GDM1 (cell line): ENCODE measurements at regions not wholly inside any gene's neighbourhood (a gene's known extent, or its start where the extent isn't known, plus 50 kb on each side); places are given as distances from the start of the nearest gene placed in this dataset.
"Not testable (repeated sequence)": the region's sequence is repeated elsewhere in the genome, so short reads cannot be mapped to it uniquely, and the experiment has no call there.

Experiments used
- DNase-seq: peaks from one replicate; lab custom pipeline; 2025; lab: John Stamatoyannopoulos, UW

- DNase-seq = no peak
These were observed 1291.6 kb upstream of the GYPC start for GRCh38 chr2:125364192-125364983.

- DNase-seq = no peak
These were observed 1291.0 kb upstream of the GYPC start for GRCh38 chr2:125364984-125365265.

DNA sequence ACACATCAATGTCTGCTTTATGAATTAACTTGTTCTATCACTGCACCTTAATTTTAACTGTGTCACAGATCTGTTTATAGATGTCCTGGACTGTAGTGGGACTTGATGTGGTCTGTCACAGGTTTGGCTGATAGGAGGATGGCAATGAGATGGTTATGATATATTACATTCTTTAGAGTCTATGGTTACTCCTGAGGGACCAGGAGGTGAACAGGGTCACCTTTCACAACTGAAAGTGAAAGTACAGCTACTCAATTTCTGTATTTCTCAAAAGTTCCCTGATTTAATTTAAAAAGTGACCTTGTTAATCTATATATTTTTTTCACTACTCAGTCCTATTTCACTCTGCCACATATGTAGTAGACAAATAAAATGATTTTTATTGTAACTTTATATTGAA is 1284.1 kb upstream of the GYPC start:
- DNase-seq = no peak

- no peak for DNase-seq
These were observed 1282.7 kb upstream of the GYPC start for GRCh38 chr2:125373293-125373692.

DNA sequence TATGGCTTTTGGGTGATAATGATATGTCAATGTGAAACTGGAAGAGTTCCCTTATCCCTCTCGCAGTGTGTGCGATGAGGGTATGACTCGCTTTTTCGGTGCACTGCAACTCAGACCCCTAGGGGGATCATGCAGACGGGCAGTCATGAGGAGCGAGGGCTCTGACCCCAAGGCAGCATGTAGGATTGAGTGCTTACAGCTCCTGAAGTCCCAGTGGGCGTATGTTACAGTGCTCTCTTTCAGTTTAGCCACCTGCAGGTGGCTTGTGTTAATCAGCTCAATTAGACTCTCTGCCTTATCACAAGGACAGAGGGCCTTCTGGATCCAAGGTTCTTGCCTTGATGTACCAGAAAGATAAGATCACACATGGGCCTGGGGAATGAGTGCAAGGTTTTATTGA is 1269.9 kb upstream of the GYPC start:
- DNase-seq = no peak

GRCh38 chr2:125397535-125398251 is 1258.3 kb upstream of the GYPC start:
- no peak for DNase-seq

DNA sequence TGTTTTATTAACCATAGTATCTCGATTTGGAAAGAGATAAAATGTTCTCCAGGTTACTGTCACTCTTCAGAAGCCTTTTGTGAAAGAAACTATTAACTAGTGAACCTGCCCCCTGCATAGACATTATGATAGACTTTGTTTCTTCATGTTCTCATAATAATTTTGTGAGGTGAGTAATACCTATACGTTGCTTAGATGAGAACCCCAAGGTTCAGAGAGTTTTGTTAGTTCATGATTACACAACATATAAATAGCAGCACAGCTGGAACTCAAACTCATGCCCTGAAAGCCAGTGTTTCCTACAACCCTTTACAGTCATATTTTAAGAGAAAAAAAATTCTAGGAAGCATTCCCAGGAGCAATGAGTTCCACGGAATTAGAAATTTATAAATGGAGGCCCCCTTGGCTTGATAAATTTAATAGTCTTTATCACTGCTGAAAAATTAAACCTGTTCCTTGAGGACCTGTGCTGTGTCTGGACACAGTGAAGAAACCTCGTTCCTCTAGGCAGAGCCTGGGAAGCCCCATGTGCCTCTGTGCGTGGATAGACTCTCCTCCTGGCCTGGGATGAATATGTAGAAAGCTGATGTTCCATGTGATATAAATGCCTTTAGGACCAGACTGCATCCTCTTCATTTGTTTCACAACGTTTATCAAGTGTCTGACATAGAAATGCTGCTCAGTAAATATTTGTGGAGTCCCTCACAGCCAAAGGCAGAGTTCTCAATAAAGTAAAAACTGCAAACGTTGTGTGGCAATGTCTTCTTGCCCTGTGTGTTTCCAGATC is 1257.0 kb upstream of the GYPC start:
- DNase-seq = no peak

- no peak for DNase-seq
These were observed 1250.1 kb upstream of the GYPC start for GRCh38 chr2:125405816-125406215.

DNA sequence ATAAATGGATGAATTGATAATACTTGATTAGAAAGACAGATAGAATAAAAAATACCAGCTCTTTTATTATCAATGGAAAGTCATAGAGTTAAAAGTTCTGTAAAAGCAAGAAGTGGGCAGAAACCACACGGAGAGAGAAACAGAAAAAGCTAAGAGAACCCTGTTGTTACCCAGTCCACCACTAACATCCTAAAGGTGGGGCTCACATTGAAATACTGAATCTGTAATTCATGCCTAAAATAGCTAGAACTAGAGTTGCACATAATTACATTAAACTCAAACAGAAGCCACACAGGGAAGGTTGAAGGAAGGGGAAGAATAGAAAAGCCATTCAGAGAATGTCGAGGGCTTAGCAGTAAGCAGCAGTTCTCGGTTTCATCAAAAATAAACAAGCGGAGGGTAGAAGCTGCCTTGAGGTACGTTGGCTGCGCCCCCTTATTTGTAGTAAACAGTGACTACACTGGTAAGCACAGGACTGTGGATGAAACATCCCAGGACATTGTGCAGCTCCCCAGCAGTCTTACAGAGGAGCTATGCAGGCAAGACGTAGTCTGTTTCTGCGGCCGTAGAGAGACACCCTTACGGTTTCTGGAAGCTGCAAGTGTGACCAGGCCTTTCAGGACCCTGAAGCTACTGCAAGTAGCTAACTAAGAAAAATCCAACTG is 1247.0 kb upstream of the GYPC start:
- no peak for DNase-seq

DNA sequence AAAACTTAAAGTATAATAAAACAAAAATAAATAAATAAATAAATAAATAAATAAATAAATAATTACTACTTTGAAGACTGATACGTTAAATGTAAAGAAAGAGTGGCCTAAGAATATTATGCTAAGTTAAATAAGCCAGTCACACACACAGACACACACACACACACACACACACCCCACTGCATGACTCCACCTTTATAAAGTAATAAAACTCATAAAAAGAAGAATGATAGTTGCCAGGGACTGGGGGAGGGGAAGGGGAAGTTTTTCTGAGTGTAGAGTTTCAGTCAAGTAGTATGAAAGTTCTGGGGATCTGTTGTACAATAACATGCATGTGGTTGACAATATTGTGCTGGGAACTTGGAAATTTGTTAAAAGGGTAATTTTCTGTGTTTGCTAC is 1237.5 kb upstream of the GYPC start:
- DNase-seq = no peak

GRCh38 chr2:125422198-125422770 is 1233.7 kb upstream of the GYPC start:
- DNase-seq = not testable (repeated sequence)

DNA sequence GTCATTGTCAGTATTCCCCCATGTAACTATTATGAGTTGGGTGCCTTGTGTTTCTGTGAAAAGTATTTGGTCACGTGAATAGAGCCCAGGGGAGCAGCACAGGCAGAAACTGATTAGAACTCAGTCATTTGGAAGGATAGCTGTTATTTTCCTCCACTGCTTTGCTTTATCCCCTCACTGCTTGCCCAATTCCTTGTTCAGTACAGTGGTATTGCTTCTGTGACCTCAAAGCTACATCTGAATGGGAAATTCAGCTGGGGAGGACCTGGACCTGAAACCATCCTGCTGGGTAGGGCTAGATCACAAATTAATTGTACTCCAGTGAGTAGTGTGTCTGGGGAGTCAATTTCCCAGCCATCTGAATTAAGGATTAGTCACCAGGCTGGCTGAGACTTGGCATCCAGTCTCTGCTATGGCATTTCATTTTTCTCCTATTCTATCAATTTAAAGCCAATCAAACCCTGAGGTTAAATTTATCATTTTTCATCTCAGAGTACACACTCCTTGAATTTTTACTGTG is 1231.6 kb upstream of the GYPC start:
- no peak for DNase-seq

- DNase-seq = no peak
These were observed 1228.1 kb upstream of the GYPC start for GRCh38 chr2:125427721-125428315.

- DNase-seq = no peak
These were observed 1211.9 kb upstream of the GYPC start for GRCh38 chr2:125444106-125444505.

DNA sequence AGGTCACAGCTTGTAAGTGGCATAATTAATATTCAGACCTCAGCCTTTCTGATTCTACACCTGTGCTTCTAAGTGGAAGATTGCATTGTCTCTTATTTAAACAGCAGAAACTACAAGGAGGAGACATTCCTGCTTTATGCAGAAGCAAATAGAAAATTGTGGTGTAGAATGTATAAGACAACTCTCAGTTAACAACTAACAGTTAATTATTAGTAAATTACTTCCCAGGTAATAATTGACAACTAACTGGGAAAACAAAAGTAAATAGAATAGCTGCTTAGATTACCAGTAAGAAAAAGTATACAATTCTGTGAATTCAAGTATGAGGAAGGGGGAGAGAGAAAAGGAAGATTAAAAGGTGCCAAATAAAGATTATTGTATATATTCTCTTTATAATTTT is 1210.5 kb upstream of the GYPC start:
- no peak for DNase-seq

DNA sequence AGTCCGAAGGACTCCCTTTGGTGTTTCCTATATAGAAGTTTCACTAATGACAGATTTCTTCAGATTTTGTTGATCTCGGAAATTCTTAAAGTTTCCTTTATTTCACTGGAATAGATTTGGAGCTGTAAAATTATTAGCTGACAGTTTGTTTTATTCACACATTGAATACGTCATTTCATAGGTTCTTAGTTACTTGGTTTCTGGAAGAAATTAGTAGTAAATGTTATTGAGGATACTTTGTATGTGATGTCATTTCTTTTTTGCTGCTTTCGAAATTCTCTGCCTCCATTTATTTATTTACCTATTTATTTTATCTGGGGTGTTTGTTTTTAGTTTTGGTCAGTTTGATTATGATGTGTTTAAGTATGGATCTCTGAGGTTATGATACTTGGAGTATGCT is 1205.9 kb upstream of the GYPC start:
- DNase-seq = no peak

DNA sequence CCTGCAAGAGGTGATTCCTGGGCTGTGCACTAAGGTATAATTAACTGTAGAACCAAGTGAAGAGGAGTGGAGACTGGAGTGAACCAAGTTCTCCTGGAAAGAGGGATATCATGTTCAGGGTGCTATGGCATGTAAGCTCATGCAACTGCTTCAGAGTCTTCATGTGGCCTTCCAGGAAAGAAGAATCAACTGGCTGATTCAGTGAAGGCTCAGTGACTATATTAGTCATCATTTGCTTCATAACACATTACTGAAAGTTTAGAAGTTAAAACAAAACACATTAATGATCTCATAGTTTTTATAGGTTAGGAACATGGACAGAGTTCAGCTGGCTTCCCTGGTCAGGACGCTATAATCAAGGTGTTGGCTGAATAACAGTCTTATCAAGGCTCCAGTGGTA is 1200.8 kb upstream of the GYPC start:
- no peak for DNase-seq

DNA sequence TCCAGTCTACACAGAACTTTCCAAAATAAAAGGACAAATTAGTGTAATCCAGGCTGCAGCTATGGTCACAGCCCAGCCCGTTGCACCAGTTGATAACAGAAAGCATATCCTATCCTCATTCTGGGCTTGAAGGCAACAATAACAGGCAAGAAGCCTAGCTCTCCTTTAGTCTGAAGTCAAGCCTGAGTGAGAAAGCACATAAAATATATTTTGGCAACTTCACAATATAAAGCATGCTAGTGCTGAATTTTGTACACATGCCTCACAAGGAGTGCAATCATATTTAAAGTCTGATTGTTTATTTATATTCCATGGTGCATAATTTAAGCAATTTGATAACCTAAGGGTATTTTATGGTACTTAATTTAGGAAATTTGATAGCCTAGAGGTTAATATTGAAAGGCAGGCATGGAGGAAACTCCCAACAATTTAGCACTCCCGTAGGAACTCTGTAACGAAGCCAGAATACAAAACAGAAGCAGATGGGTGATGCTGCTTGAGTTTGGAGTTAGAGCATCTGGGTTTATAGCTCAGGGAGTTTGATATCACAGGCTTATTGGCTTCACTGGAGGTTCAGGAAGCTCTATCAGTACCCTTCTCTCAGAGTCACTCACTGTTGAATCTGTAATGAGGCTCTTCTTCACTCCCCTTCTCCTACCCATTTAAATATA is 1199.1 kb upstream of the GYPC start:
- DNase-seq = no peak

GRCh38 chr2:125471963-125472362 is 1184.0 kb upstream of the GYPC start:
- DNase-seq = no peak

DNA sequence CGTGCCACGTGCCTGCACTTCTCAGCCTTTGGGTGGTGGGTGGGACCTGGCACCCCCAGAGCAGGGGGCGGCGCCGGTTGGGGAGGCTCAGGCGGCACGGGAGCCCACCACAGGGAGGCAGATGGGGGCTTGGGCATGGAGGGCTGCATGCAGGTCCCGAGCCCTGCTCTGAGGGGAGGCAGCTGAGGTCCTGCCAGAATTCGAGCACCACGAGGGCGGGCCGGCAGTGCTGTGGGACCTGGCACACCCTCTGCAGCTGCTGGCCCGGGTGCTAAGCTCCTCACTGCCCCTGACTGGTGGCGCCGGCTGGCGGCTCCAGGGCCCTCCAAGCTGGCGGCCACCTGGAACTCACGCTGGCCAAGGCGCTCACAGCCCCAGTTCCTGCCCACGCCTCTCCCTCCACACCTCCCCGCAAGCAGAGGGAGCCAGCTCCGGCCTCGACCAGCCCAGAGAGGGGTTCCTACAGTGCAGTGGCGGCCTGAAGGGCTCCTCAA is 1176.8 kb upstream of the GYPC start:
- no peak for DNase-seq

- DNase-seq = no peak
These were observed 1165.7 kb upstream of the GYPC start for GRCh38 chr2:125490308-125490707.
